Ishikawa (cell line): ENCODE measurements at regions not wholly inside any gene's neighbourhood (a gene's known extent, or its start where the extent isn't known, plus 50 kb on each side); places are given as distances from the start of the nearest gene placed in this dataset.

ENCODE experiments used
- CREB1 ChIP-seq: IDR thresholded peaks from 2 replicates; pipeline ENCODE4 v1.6.1; 2012; ENCODE audit warnings: low read depth
- EGR1 ChIP-seq: IDR thresholded peaks from 2 replicates; pipeline ENCODE4 v1.6.1; 2012
- EP300 ChIP-seq: IDR thresholded peaks from 2 replicates; pipeline ENCODE4 v1.6.1; 2012; ENCODE audit warnings: borderline replicate concordance
- FOXM1 ChIP-seq: IDR thresholded peaks from 2 replicates; pipeline ENCODE4 v1.6.1; 2012; ENCODE audit warnings: low read depth, borderline replicate concordance
- NFIC ChIP-seq: IDR thresholded peaks from 2 replicates; pipeline ENCODE4 v1.6.1; 2012
- RAD21 ChIP-seq: IDR thresholded peaks from 2 replicates; pipeline ENCODE4 v1.6.1; 2012; ENCODE audit warnings: low read depth
- TAF1 ChIP-seq: IDR thresholded peaks from 2 replicates; pipeline ENCODE4 v1.6.1; 2012; ENCODE audit warnings: low read depth, mild to moderate bottlenecking
- TCF12 ChIP-seq: IDR thresholded peaks from 2 replicates; pipeline ENCODE4 v1.6.1; 2012; ENCODE audit warnings: low read depth
- YY1 ChIP-seq: IDR thresholded peaks from 2 replicates; pipeline ENCODE4 v1.6.1; 2012; ENCODE audit warnings: low read depth
- TF ChIP-seq, protein P1 (sequence below): IDR thresholded peaks from 2 replicates; pipeline ENCODE4 v1.6.1; 2012; ENCODE audit warnings: low read depth, mild to moderate bottlenecking
- TF ChIP-seq, protein P2 (sequence below): IDR thresholded peaks from 2 replicates; pipeline ENCODE4 v1.6.1; 2012
- TF ChIP-seq, protein P3 (sequence below): IDR thresholded peaks from 2 replicates; pipeline ENCODE4 v1.6.1; 2012

DNA sequence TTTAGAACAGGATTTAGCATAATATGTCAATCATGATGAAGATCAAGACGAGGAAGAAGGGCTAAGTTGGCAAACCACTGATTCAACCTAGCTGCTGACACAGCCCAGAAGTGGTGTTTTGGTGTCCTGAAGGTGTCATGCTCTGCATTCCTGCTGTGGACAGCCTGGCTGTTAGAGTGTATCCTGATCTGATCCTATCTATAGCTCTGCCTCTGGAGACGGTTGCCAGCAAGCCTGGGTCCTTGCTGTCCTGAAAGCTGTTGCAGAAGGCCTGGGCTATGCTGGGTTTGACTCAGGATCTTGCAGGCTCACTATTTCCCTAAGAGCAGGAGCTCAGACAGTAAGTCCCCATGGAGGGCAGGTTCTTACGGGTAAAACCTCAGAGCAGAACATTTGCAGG is 416.4 kb downstream of the TSHZ3 start:
- TF ChIP-seq TAF1 (no peak), EP300 (no peak), EGR1 (no peak), FOXM1 (no peak), RAD21 (no peak), YY1 (no peak), NFIC (no peak), CREB1 (no peak), TCF12 (no peak)
- TF ChIP-seq, protein P1, sequence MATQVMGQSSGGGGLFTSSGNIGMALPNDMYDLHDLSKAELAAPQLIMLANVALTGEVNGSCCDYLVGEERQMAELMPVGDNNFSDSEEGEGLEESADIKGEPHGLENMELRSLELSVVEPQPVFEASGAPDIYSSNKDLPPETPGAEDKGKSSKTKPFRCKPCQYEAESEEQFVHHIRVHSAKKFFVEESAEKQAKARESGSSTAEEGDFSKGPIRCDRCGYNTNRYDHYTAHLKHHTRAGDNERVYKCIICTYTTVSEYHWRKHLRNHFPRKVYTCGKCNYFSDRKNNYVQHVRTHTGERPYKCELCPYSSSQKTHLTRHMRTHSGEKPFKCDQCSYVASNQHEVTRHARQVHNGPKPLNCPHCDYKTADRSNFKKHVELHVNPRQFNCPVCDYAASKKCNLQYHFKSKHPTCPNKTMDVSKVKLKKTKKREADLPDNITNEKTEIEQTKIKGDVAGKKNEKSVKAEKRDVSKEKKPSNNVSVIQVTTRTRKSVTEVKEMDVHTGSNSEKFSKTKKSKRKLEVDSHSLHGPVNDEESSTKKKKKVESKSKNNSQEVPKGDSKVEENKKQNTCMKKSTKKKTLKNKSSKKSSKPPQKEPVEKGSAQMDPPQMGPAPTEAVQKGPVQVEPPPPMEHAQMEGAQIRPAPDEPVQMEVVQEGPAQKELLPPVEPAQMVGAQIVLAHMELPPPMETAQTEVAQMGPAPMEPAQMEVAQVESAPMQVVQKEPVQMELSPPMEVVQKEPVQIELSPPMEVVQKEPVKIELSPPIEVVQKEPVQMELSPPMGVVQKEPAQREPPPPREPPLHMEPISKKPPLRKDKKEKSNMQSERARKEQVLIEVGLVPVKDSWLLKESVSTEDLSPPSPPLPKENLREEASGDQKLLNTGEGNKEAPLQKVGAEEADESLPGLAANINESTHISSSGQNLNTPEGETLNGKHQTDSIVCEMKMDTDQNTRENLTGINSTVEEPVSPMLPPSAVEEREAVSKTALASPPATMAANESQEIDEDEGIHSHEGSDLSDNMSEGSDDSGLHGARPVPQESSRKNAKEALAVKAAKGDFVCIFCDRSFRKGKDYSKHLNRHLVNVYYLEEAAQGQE = no peak
- TF ChIP-seq, protein P2, sequence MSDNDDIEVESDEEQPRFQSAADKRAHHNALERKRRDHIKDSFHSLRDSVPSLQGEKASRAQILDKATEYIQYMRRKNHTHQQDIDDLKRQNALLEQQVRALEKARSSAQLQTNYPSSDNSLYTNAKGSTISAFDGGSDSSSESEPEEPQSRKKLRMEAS = no peak
- TF ChIP-seq, protein P3, sequence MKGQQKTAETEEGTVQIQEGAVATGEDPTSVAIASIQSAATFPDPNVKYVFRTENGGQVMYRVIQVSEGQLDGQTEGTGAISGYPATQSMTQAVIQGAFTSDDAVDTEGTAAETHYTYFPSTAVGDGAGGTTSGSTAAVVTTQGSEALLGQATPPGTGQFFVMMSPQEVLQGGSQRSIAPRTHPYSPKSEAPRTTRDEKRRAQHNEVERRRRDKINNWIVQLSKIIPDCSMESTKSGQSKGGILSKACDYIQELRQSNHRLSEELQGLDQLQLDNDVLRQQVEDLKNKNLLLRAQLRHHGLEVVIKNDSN = no peak
